PFSK-1 (cell line): ENCODE measurements at regions not wholly inside any gene's neighbourhood (a gene's known extent, or its start where the extent isn't known, plus 50 kb on each side); places are given as distances from the start of the nearest gene placed in this dataset.

ENCODE experiments used
- FOXP2 ChIP-seq: optimal IDR thresholded peaks from 2 replicates; pipeline ENCODE3; 2011; ENCODE audit warnings: borderline replicate concordance, control low read depth, inconsistent platforms; ENCODE audit not compliant: insufficient read depth; ENCODE audit errors: extremely low read length, extremely low read depth
- POLR2AphosphoS5 ChIP-seq: IDR thresholded peaks from 2 replicates; pipeline ENCODE4 v1.6.1; 2012; ENCODE audit warnings: low read depth, mild to moderate bottlenecking, control low read depth, low read length, moderate library complexity
- TAF1 ChIP-seq: IDR thresholded peaks from 2 replicates; pipeline ENCODE4 v1.6.1; 2012; ENCODE audit warnings: low read length, control low read depth, borderline replicate concordance; ENCODE audit not compliant: insufficient read depth

- TF ChIP-seq FOXP2 (no peak), POLR2AphosphoS5 (no peak), TAF1 (no peak)
Observed at GRCh38 chr3:31028766-31029165, 134.3 kb upstream of the GADL1 start.
